BJ (cell line): ENCODE measurements at regions not wholly inside any gene's neighbourhood (a gene's known extent, or its start where the extent isn't known, plus 50 kb on each side); places are given as distances from the start of the nearest gene placed in this dataset.

Experiments
- CTCF ChIA-PET: fragments of 350-600 bp; formaldehyde crosslinking; extraction: SDS; loops from one replicate; lab custom pipeline; 2021; ENCODE audit warnings: antibody characterized with exemption, inconsistent platforms; lab: Yijun Ruan, JAX
- POLR2A ChIA-PET: fragments of 300-600 bp; sonication (Branson Sonifier 250); formaldehyde crosslinking; extraction: SDS; loops from one replicate; lab custom pipeline; 2021; ENCODE audit warnings: antibody characterized with exemption; lab: Charles Lee
- DNase-seq: peaks from one replicate; pipeline ENCODE4 v3.0.0-alpha.2; 2011; ENCODE audit warnings: low read depth
- H3K27me3 ChIP-seq: 2 replicates; pipeline ENCODE4 v1.6.0; 2011; ENCODE audit warnings: low read length; ENCODE audit not compliant: control insufficient read depth, insufficient read depth
- H3K36me3 ChIP-seq: 2 replicates; pipeline ENCODE4 v1.5.1; 2011; ENCODE audit warnings: low read length; ENCODE audit not compliant: control insufficient read depth, insufficient read depth
- H3K4me3 ChIP-seq: 2 replicates; pipeline ENCODE4 v1.5.1; 2011; ENCODE audit warnings: low read depth, mild to moderate bottlenecking, control low read depth, low read length
- CTCF ChIP-seq: IDR thresholded peaks from 2 replicates; pipeline ENCODE4 v1.5.1; 2011; ENCODE audit warnings: low read depth, mild to moderate bottlenecking, control low read depth, inconsistent platforms, low read length, moderate library complexity; ENCODE audit not compliant: insufficient read depth

- ChIA-PET CTCF (interaction anchor here (1.2 to 1.7 kb wide), 2 partner anchors 23 to 31 kb away, joined by 3 to 4 read pairs; no protein-coding TSS in a partner anchor), POLR2A (no interaction called here)
- no peak overlapping the region for H3K4me3 ChIP-seq
- H3K27me3 ChIP-seq, result peaks cover 3% of the 10 kb centered on the region
- no peak for DNase-seq
- TF ChIP-seq CTCF, result no peak
- H3K36me3 ChIP-seq, result no peaks in the 10 kb centered on the region
Observed at GRCh38 chr12:113766131-113766878, 199.8 kb downstream of the RBM19 start.

GRCh38 chr12:113764661-113765060, 201.5 kb downstream of the RBM19 start:
- no peak overlapping the region for H3K4me3 ChIP-seq
- POLR2A ChIA-PET, result no interaction called here
- CTCF ChIA-PET, result no interaction called here

GRCh38 chr12:113762882-113763816, 203.0 kb downstream of the RBM19 start:
- ChIA-PET CTCF (no interaction called here), POLR2A (no interaction called here)
- no peak for DNase-seq
- H3K4me3 ChIP-seq, result no peak overlapping the region
- H3K27me3 ChIP-seq, result peaks cover 8% of the 10 kb centered on the region
- no peaks in the 10 kb centered on the region for H3K36me3 ChIP-seq
- no peak for TF ChIP-seq CTCF

More at GRCh38 chr12:113764661-113765060, 201.5 kb downstream of the RBM19 start:
- TF ChIP-seq CTCF, result no peak
- DNase-seq, result no peak
- Histone ChIP-seq H3K36me3 (no peaks in the 10 kb centered on the region), H3K27me3 (peaks cover 3% of the 10 kb centered on the region)

GRCh38 chr12:113762155-113762881, 203.8 kb downstream of the RBM19 start:
- H3K36me3 ChIP-seq, result no peaks in the 10 kb centered on the region
- H3K27me3 ChIP-seq, result peaks cover 8% of the 10 kb centered on the region
- CTCF ChIA-PET, result no interaction called here
- DNase-seq, result no peak
- no peak for TF ChIP-seq CTCF
- no peak overlapping the region for H3K4me3 ChIP-seq
- POLR2A ChIA-PET, result no interaction called here
